ENCODE measurements at regions not wholly inside any gene's neighbourhood (a gene's known extent, or its start where the extent isn't known, plus 50 kb on each side); places are given as distances from the start of the nearest gene placed in this dataset.

GRCh38 chr20:60124776-60125381 is 166.7 kb downstream of the CDH26 start:
- Histone ChIP-seq H3K56ac (replicated peaks; ENCODE audit: insufficient read length, low read depth, low read length) (no peak overlapping the region), H4K8ac (ENCODE audit: extremely low read depth, insufficient read depth, low read length) (no peak overlapping the region), H4K91ac (replicated peaks; ENCODE audit: insufficient read length, low read length) (no peak overlapping the region), H2BK12ac (ENCODE audit: low read depth, low read length) (no peak overlapping the region), H3K79me1 (ENCODE audit: low read depth, low read length) (no peaks in the 10 kb centered on the region), H2BK15ac (ENCODE audit: low read length) (no peak overlapping the region), H3K23me2 (ENCODE audit: low read depth, low read length) (no peaks in the 10 kb centered on the region), H3K27ac (ENCODE audit: low read depth, low read length) (no peak overlapping the region), H3K36me3 (ENCODE audit: control insufficient read depth in 2 of 4, insufficient read depth in 4 of 4, low read length in 3 of 4) (no peaks in the 10 kb centered on the region), H3K79me2 (ENCODE audit: control insufficient read depth in 1 of 2, insufficient read depth in 2 of 2, low read length in 2 of 2) (no peaks in the 10 kb centered on the region), H3K9ac (replicated peaks in 1 of 4; ENCODE audit: extremely low read depth in 1 of 4, low read depth in 3 of 4, low read length in 3 of 4) (no peak overlapping the region), H4K20me1 (replicated peaks in 1 of 2; ENCODE audit: control insufficient read depth in 1 of 2, insufficient read depth in 2 of 2, low read length in 2 of 2) (no peaks in the 10 kb centered on the region), H3K4ac (replicated peaks; ENCODE audit: insufficient read length, low read depth, low read length) (no peak overlapping the region), H3K4me1 (replicated peaks in 1 of 4; ENCODE audit: control insufficient read depth in 3 of 4, insufficient read depth in 4 of 4, low read length in 3 of 4) (no peaks in the 10 kb centered on the region), H2AK5ac (ENCODE audit: low read depth, low read length) (no peak overlapping the region), H2BK5ac (ENCODE audit: low read depth, low read length) (no peak overlapping the region), H4K5ac (ENCODE audit: insufficient read length, low read depth, low read length) (no peak overlapping the region), H3K23ac (ENCODE audit: insufficient read length) (no peak overlapping the region), H3K4me2 (ENCODE audit: insufficient read depth in 1 of 2, low read depth in 2 of 2, low read length in 2 of 2) (no peak overlapping the region), H3K4me3 (ENCODE audit: extremely low read depth in 1 of 4, insufficient read depth in 2 of 4, low read depth in 3 of 4, low read length in 4 of 4) (no peak overlapping the region), H2AFZ (ENCODE audit: low read length) (no peak overlapping the region), H3K14ac (ENCODE audit: insufficient read length) (no peak overlapping the region), H3K18ac (ENCODE audit: extremely low read depth, low read length) (no peak overlapping the region), H3K27me3 (replicated peaks in 1 of 4; ENCODE audit: control insufficient read depth in 3 of 4, extremely low read depth in 1 of 4, insufficient read depth in 3 of 4, low read length in 3 of 4) (peaks cover 2 to 10% (median 4%) of the 10 kb centered on the region in 4 experiments; a peak in 4 of 7 replicates), H3K9me3 (ENCODE audit: insufficient read depth in 2 of 2, low read depth in 1 of 2, low read length in 1 of 2) (no peaks in the 10 kb centered on the region), H2BK120ac (replicated peaks; ENCODE audit: low read depth, low read length) (no peak overlapping the region), H2BK20ac (ENCODE audit: low read length) (no peak overlapping the region)
- no peak for DNase-seq (ENCODE audit: low read depth in 1 of 2, low spot score in 2 of 2)
- no peak for FAIRE-seq
- POLR2A ChIA-PET (ENCODE audit: partially characterized antibody) = no interaction called here
- WGBS, 2 experiments (ENCODE audit: extremely low coverage in 1 of 2, insufficient coverage in 1 of 2, insufficient read length in 1 of 2, insufficient replicate concordance in 2 of 2, low coverage in 1 of 2, low lambda C conversion rate in 2 of 2, missing lambda C conversion rate in 1 of 2) = 83% methylated on average over 3 of the region's 3 CpGs; no CpG with 5 or more reads in 1 of the 2 experiments
- no peak for TF ChIP-seq POLR2AphosphoS5 (IDR thresholded peaks at IDR 0.05; ENCODE audit: low read depth, low read length)
- CTCF ChIA-PET (ENCODE audit: partially characterized antibody) = no interaction called here

All from H1 (cell line).